Thyroid gland (tissue), 4 donors: ENCODE measurements at regions not wholly inside any gene's neighbourhood (a gene's known extent, or its start where the extent isn't known, plus 50 kb on each side); places are given as distances from the start of the nearest gene placed in this dataset.
A peak's percentile ranks its signal among the peaks of the same experiment; 100 is the strongest.

Experiments used
- DNase-seq, 2 donors: peaks; one replicate each; pipeline ENCODE4 v3.0.0-alpha.2; 2019
- H3K27ac ChIP-seq, 3 donors: fragments of 200-600 bp; sonication (generic); 1 replicate in 2 of 3; 2 replicates in 1 of 3; pipeline ENCODE4 v1.5.1; 2016 to 2019; ENCODE audit warnings: mild to moderate bottlenecking in 1 of 3, moderate library complexity in 1 of 3
- H3K27me3 ChIP-seq: fragments of 200-600 bp; sonication (generic); one replicate; pipeline ENCODE4 v1.5.1; 2019
- H3K36me3 ChIP-seq, 2 donors: fragments of 200-600 bp; sonication (generic); one replicate each; pipeline ENCODE4 v1.5.1; 2016 to 2019
- H3K4me1 ChIP-seq, 2 donors: fragments of 200-600 bp; sonication (generic); one replicate each; pipeline ENCODE4 v1.5.1; 2017 to 2019
- H3K4me3 ChIP-seq, 3 donors: fragments of 200-600 bp; sonication (generic); replicated peaks in 1 of 3; 1 replicate in 2 of 3; 2 replicates in 1 of 3; pipeline ENCODE4 v1.5.1; 2016; ENCODE audit warnings: mild to moderate bottlenecking in 1 of 3
- H3K9me3 ChIP-seq: fragments of 200-600 bp; sonication (generic); one replicate; pipeline ENCODE4 v1.5.1; 2017
- POLR2A ChIP-seq, 2 donors: fragments of 450-650 bp; IDR thresholded peaks; one replicate each; pipeline ENCODE4 v1.6.1; 2017; ENCODE audit warnings: antibody characterized with exemption in 2 of 2, mild to moderate bottlenecking in 2 of 2, moderate library complexity in 1 of 2
- WGBS, 2 donors: methylation state at CpG; one replicate each; pipeline ENCODE4 v1.1.5; 2017; 5-methylcytosine and 5-hydroxymethylcytosine counted together
- intact Hi-C: fragments of 100-400 bp; cut with DNase I; formaldehyde crosslinking; loops from one replicate; pipeline ENCODE4 v1.15.1; 2023
- TF ChIP-seq, protein P1 (sequence below), 6 experiments: fragments of 200-600 bp in 3 of 6; fragments of 450-650 bp in 3 of 6; sonication (generic) in 3 of 6; IDR thresholded peaks; one replicate each; pipeline ENCODE4 v1.5.1; 2016 to 2019; ENCODE audit warnings: antibody characterized with exemption in 6 of 6, mild to moderate bottlenecking in 2 of 6, inconsistent platforms in 1 of 6, moderate library complexity in 1 of 6

DNA sequence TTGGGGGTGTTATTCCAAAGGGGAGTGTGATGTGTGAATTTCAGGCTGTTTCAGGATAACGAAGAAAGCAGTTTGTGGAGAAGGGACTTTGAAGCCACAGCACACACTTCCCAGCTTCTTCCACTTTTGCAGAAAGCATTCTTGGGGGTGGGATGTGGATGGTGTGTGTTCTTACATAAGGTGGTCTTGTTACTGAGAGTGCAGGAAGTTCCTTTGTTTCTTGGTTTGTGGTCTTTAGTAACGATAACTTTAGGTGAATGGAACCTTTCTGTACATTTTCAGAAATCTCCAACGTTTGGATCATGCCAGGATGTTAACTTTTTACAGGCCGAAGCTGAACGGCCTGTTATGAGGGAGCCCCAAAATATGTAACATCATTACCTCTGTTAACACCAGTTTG is 251.8 kb downstream of the KCNRG start:
- peak overlapping the region in 2 of 3 donors; percentile 70 to 87 for H3K27ac ChIP-seq
- TF ChIP-seq, protein P1, sequence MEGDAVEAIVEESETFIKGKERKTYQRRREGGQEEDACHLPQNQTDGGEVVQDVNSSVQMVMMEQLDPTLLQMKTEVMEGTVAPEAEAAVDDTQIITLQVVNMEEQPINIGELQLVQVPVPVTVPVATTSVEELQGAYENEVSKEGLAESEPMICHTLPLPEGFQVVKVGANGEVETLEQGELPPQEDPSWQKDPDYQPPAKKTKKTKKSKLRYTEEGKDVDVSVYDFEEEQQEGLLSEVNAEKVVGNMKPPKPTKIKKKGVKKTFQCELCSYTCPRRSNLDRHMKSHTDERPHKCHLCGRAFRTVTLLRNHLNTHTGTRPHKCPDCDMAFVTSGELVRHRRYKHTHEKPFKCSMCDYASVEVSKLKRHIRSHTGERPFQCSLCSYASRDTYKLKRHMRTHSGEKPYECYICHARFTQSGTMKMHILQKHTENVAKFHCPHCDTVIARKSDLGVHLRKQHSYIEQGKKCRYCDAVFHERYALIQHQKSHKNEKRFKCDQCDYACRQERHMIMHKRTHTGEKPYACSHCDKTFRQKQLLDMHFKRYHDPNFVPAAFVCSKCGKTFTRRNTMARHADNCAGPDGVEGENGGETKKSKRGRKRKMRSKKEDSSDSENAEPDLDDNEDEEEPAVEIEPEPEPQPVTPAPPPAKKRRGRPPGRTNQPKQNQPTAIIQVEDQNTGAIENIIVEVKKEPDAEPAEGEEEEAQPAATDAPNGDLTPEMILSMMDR (IDR thresholded peaks at IDR 0.05), result no peak
- 72 to 95% methylated on average over 5 of the region's 5 CpGs for WGBS, 2 donors
- H3K9me3 ChIP-seq, result no peaks in the 10 kb centered on the region
- no peak for DNase-seq
- no peak overlapping the region for H3K4me3 ChIP-seq
- peaks cover 18 to 23% of the 10 kb centered on the region in 2 donors for H3K4me1 ChIP-seq
- no peaks in the 10 kb centered on the region for H3K36me3 ChIP-seq
- intact Hi-C loops, result no loop called here
- no peaks in the 10 kb centered on the region for H3K27me3 ChIP-seq

DNA sequence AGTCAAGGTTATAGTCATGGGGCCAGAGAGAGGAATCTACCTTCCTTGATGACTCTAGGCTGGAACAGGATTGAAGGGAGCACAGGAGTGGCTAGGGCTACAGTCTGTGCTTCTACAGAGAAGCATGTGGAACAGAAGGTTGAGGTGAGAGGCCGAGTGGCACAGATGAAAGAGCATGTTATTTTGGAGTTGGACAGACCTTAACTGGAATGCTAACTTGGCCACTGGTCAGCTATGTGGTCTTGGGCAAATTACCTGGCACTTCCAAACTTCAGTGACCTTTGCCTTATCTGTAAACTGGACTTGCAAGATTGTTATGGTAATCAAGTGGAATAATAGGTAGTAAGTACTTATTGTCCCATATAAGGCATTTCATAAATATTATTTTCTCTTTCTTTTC is 252.7 kb downstream of the KCNRG start:
- no peaks in the 10 kb centered on the region for H3K9me3 ChIP-seq
- no peaks in the 10 kb centered on the region for H3K36me3 ChIP-seq
- peak; percentile 76 to 77 for DNase-seq
- H3K4me1 ChIP-seq, result peaks cover 18 to 23% of the 10 kb centered on the region in 2 donors
- TF ChIP-seq, protein P1 (IDR thresholded peaks at IDR 0.05), result no peak
- TF ChIP-seq POLR2A (IDR thresholded peaks at IDR 0.05), result no peak
- 32 to 37% methylated on average over 1 of the region's 1 CpG for WGBS, 2 donors
- H3K27me3 ChIP-seq, result no peaks in the 10 kb centered on the region
- intact Hi-C loops, result no loop called here
- H3K4me3 ChIP-seq, result no peak overlapping the region
- H3K27ac ChIP-seq, result peak overlapping the region; percentile 52 to 87 (median 70)

DNA sequence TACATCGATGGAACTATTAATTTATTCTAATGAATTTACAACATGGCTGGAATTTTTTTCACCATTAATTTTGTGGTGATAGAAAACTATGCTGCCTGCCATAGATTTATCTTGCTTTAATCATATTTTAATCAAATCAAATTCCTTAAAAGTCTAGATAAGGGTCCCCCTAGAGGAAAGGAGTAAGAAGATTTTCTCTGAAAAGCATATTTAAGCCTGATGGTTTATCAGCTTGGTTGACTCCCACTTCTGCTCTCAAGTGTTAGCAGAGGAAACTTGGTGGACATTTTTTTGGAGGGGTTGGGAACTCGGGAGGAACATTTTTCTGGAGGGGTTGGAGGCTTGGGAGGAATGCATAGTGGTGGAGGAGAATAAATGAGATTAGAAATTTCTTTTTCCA is 253.3 kb downstream of the KCNRG start:
- 42 to 45% methylated on average over 2 of the region's 2 CpGs for WGBS, 2 donors
- TF ChIP-seq, protein P1 (IDR thresholded peaks at IDR 0.05), result peak in 1 of 6 experiments; percentile 10
- TF ChIP-seq POLR2A (IDR thresholded peaks at IDR 0.05), result no peak

DNA sequence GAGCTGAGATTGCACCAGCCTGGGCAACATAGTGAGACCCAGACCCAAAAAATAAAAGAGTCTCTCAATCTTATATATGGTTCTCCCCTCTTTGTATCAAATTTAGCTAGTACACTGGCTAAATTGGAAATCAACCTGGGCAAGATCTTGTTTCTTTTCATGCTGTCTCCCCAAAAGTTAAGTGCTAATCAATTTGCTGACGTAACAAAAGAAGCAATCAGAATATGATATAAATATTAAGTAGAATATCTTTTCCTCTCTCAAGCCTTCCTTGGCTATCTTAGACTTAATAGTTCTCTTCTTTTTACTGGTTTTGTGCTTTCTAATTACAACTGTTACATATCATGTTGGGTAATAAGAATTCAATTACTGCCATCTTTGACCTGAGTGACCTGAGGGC is 258.9 kb downstream of the KCNRG start:
- Histone ChIP-seq H3K9me3 (no peaks in the 10 kb centered on the region), H3K36me3 (no peaks in the 10 kb centered on the region), H3K27ac (no peak overlapping the region), H3K4me3 (no peak overlapping the region), H3K4me1 (no peaks in the 10 kb centered on the region), H3K27me3 (no peaks in the 10 kb centered on the region)
- WGBS, 2 donors, result 95 to 96% methylated on average over 1 of the region's 1 CpG
- intact Hi-C loops, result no loop called here
- TF ChIP-seq, protein P1 (IDR thresholded peaks at IDR 0.05), result no peak
- no peak for TF ChIP-seq POLR2A (IDR thresholded peaks at IDR 0.05)
- no peak for DNase-seq

More for the DNA sequence above, 253.3 kb downstream of the KCNRG start:
- no peak for DNase-seq
- H3K4me1 ChIP-seq, result peaks cover 18 to 23% of the 10 kb centered on the region in 2 donors
- no peak overlapping the region for H3K4me3 ChIP-seq
- intact Hi-C loops, result no loop called here
- H3K36me3 ChIP-seq, result no peaks in the 10 kb centered on the region
- H3K9me3 ChIP-seq, result no peaks in the 10 kb centered on the region
- H3K27ac ChIP-seq, result peak overlapping the region; percentile 52 to 87 (median 70)
- no peaks in the 10 kb centered on the region for H3K27me3 ChIP-seq

DNA sequence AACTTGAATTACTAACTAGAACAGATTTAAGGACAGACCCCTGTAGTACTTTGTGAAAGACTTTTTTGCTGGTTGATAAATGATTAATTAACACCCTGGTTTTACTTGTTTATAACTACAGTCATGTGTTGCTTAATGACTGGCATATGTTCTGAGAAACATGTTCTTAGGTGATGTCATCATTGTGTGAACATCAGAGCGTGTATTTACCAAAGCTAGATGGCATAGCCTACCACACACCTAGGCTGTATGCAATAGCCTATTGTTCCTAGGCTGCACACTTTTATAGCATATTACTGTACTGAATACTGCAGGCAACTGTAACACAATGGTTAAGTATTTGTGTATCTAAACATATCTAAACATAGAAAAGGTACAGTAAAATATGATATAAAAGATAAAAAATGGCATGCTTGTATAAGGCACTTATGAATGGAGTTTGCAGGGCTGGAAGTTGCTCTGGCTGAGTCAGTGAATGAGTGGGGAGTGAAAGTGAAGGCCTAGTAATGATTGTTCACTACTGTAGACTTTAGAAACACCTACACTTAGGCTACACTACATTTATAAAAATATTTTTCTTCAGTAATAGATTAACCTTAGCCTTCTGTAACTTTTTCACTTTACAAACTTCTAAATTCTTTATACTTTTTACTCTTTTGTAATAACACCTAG is 260.3 kb downstream of the KCNRG start:
- no peaks in the 10 kb centered on the region for H3K4me1 ChIP-seq
- intact Hi-C loops, result no loop called here
- H3K27ac ChIP-seq, result no peak overlapping the region
- H3K27me3 ChIP-seq, result no peaks in the 10 kb centered on the region
- WGBS, 2 donors, result 92 to 94% methylated on average over 1 of the region's 1 CpG
- TF ChIP-seq, protein P1 (IDR thresholded peaks at IDR 0.05), result no peak
- TF ChIP-seq POLR2A (IDR thresholded peaks at IDR 0.05), result no peak
- H3K36me3 ChIP-seq, result no peaks in the 10 kb centered on the region
- H3K4me3 ChIP-seq, result no peak overlapping the region
- H3K9me3 ChIP-seq, result no peaks in the 10 kb centered on the region
- DNase-seq, result no peak
